ENCODE measurements at regions not wholly inside any gene's neighbourhood (a gene's known extent, or its start where the extent isn't known, plus 50 kb on each side); places are given as distances from the start of the nearest gene placed in this dataset.

DNA sequence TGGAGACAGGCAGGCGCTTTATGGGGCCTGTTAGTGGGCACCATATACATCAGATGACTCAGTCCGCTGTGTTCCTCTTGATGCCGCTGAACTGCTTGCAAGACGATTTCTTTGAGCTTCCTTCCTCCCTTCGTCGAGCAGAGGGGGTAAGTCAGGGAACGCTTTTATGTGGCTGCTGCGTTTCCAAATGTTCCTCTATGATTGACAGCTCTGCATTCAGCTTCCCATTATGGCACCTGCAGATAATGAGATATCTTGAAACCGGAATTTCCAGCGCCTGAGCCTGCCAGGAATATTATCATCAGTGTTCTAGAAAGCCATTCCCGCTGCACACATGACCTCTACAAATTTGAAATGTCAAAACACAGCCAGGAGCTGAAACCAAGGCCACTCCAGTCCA, 257.0 kb downstream of the TSHZ3 start (continued):
- TF ChIP-seq GTF2F1 (IDR thresholded peaks at IDR 0.05; ENCODE audit: borderline replicate concordance, low read depth, low read length) (no peak), SAP30 (IDR thresholded peaks at IDR 0.05; ENCODE audit: insufficient read depth, insufficient replicate concordance, low read length) (no peak), BCL11A (IDR thresholded peaks at IDR 0.05; ENCODE audit: low read depth in 2 of 2, low read length in 2 of 2) (no peak), CREB1 (IDR thresholded peaks at IDR 0.05) (no peak)
